ENCODE measurements at regions not wholly inside any gene's neighbourhood (a gene's known extent, or its start where the extent isn't known, plus 50 kb on each side); places are given as distances from the start of the nearest gene placed in this dataset.
A peak's percentile ranks its signal among the peaks of the same experiment; 100 is the strongest.

DNA sequence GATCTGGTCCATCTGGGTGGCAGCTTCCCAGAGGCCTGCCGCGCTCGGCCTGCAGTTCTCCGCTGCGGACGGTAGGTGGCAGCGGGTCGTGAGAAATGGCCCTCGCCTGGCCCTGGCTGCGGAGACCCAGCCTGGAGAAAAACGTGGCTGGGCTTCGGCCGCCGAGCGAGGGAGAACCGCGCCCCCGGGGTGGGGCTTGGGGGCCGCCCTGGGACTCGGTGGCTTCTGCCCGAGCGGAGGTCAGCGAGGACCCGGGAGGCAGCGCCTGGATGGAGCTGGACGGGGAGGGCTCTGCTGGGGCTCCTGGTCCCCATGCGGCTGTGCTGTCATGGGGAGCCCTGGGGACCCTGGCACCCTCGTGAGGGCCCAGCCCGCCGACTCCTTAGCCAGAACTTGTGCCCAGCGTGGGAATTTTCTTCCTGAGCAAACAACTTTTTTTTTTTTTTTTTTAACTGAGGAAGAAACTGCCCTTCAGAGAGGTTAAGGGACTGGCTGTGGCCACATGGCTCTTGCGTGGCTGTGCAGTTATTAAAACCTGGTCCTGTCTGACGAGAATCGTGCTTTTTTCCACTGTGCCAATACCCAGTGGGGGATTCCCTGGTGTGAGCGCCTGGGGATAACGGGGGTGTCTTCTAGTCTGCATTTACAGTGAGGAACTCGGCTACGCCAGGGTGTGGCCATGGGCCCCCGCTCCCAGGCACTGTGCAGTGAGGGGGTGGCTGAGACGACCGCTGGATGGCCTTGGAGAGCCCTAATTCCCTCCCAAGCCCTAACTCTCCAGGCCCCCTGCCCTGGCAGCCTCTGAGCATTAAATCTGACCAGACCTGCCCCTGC lies 535.6 kb downstream of the INSC start:
- TF ChIP-seq, protein P1, sequence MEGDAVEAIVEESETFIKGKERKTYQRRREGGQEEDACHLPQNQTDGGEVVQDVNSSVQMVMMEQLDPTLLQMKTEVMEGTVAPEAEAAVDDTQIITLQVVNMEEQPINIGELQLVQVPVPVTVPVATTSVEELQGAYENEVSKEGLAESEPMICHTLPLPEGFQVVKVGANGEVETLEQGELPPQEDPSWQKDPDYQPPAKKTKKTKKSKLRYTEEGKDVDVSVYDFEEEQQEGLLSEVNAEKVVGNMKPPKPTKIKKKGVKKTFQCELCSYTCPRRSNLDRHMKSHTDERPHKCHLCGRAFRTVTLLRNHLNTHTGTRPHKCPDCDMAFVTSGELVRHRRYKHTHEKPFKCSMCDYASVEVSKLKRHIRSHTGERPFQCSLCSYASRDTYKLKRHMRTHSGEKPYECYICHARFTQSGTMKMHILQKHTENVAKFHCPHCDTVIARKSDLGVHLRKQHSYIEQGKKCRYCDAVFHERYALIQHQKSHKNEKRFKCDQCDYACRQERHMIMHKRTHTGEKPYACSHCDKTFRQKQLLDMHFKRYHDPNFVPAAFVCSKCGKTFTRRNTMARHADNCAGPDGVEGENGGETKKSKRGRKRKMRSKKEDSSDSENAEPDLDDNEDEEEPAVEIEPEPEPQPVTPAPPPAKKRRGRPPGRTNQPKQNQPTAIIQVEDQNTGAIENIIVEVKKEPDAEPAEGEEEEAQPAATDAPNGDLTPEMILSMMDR (IDR thresholded peaks at IDR 0.05 in 8 of 11, conservative IDR thresholded peaks at IDR 0.05 in 3 of 11): peak; percentile 90 to 98 (median 95)
- TF ChIP-seq POLR2A (IDR thresholded peaks at IDR 0.05) (no peak), POLR2AphosphoS5 (IDR thresholded peaks at IDR 0.05) (peak; percentile 25 to 83 (median 72))
